GM23338 (cell line): ENCODE measurements at regions not wholly inside any gene's neighbourhood (a gene's known extent, or its start where the extent isn't known, plus 50 kb on each side); places are given as distances from the start of the nearest gene placed in this dataset.

Source experiments
- CREB1 ChIP-seq: fragments of 250-450 bp; sonication (Bioruptor Pico); IDR thresholded peaks from 2 replicates; pipeline ENCODE4 v1.5.0; 2020; ENCODE audit warnings: low read depth, mild to moderate bottlenecking, moderate library complexity
- CTCF ChIP-seq, 2 experiments: fragments of 200-600 bp in 1 of 2; sonication (generic) in 1 of 2; conservative IDR thresholded peaks; 2 replicates each; pipeline versions ENCODE4 v1.5.1 to v1.6.1; 2016 to 2017; ENCODE audit warnings: antibody characterized with exemption in 2 of 2, low read depth in 2 of 2, mild to moderate bottlenecking in 2 of 2, moderate library complexity in 1 of 2
- ETS1 ChIP-seq: IDR thresholded peaks from 2 replicates; pipeline ENCODE4 v1.6.1; 2016; ENCODE audit warnings: antibody characterized with exemption
- EZH2 ChIP-seq: fragments of 200-600 bp; sonication (generic); IDR thresholded peaks from one replicate; pipeline ENCODE4 v1.8.0; 2017; ENCODE audit warnings: antibody characterized with exemption, mild to moderate bottlenecking, low read depth; ENCODE audit not compliant: unreplicated experiment
- EZH2phosphoT487 ChIP-seq: fragments of 200-600 bp; sonication (generic); IDR thresholded peaks from one replicate; pipeline ENCODE4 v1.8.1; 2018; ENCODE audit warnings: antibody characterized with exemption; ENCODE audit not compliant: unreplicated experiment
- JUNB ChIP-seq: IDR thresholded peaks from one replicate; pipeline ENCODE4 v1.6.1; 2016; ENCODE audit warnings: antibody characterized with exemption; ENCODE audit not compliant: unreplicated experiment
- NANOG ChIP-seq: IDR thresholded peaks from 2 replicates; pipeline ENCODE4 v1.6.1; 2016; ENCODE audit warnings: antibody characterized with exemption, borderline replicate concordance
- POLR2AphosphoS5 ChIP-seq: IDR thresholded peaks from 2 replicates; pipeline ENCODE4 v1.6.1; 2016; ENCODE audit warnings: antibody characterized with exemption, low read depth
- REST ChIP-seq: IDR thresholded peaks from one replicate; pipeline ENCODE4 v1.6.1; 2018; ENCODE audit warnings: antibody characterized with exemption; ENCODE audit not compliant: unreplicated experiment
- STAT1 ChIP-seq: IDR thresholded peaks from one replicate; pipeline ENCODE4 v1.6.1; 2016; ENCODE audit warnings: antibody characterized with exemption; ENCODE audit not compliant: unreplicated experiment
- ZNF114 ChIP-seq: fragments of 250-450 bp; sonication (Bioruptor Pico); IDR thresholded peaks from 2 replicates; pipeline ENCODE4 v1.5.0; 2020; ENCODE audit warnings: mild to moderate bottlenecking, moderate library complexity
- ZNF331 ChIP-seq: fragments of 250-450 bp; sonication (Bioruptor Pico); IDR thresholded peaks from 2 replicates; pipeline ENCODE4 v1.5.0; 2020; ENCODE audit warnings: low read depth, mild to moderate bottlenecking, moderate library complexity

GRCh38 chr2:129729011-129729410 is 250.5 kb upstream of the RAB6C start:
- TF ChIP-seq CTCF (conservative IDR thresholded peaks at IDR 0.05; ENCODE audit: low read depth in 2 of 2) = no peak
- TF ChIP-seq CREB1 (CRISPR knock-in tag) = no peak
- no peak for TF ChIP-seq ZNF331 (CRISPR knock-in tag)
- no peak for TF ChIP-seq EZH2
- no peak for TF ChIP-seq EZH2phosphoT487
- TF ChIP-seq POLR2AphosphoS5 = no peak
- TF ChIP-seq REST = no peak
- no peak for TF ChIP-seq ZNF114 (CRISPR knock-in tag)
- TF ChIP-seq JUNB = no peak
- no peak for TF ChIP-seq NANOG
- TF ChIP-seq ETS1 = no peak
- TF ChIP-seq STAT1 = no peak
